Gastrocnemius medialis (tissue), 4 donors: ENCODE measurements at regions not wholly inside any gene's neighbourhood (a gene's known extent, or its start where the extent isn't known, plus 50 kb on each side); places are given as distances from the start of the nearest gene placed in this dataset.

Source experiments
- CTCF ChIP-seq, 5 experiments: fragments of 450-650 bp in 3 of 5; fragments of 200-600 bp in 2 of 5; sonication (generic) in 2 of 5; IDR thresholded peaks in 4 of 5; conservative IDR thresholded peaks in 1 of 5; 1 replicate in 4 of 5; 2 replicates in 1 of 5; pipeline ENCODE4 v1.5.1; 2016 to 2019; ENCODE audit warnings: antibody characterized with exemption in 5 of 5, mild to moderate bottlenecking in 3 of 5, moderate library complexity in 3 of 5
- POLR2A ChIP-seq, 2 donors: fragments of 450-650 bp; IDR thresholded peaks; one replicate each; pipeline ENCODE4 v1.6.1; 2017; ENCODE audit warnings: antibody characterized with exemption in 2 of 2, mild to moderate bottlenecking in 2 of 2, moderate library complexity in 2 of 2

GRCh38 chr10:28822719-28823464, 145.6 kb downstream of the BAMBI start:
- TF ChIP-seq CTCF (IDR thresholded peaks at IDR 0.05 in 4 of 5, conservative IDR thresholded peaks at IDR 0.05 in 1 of 5) (no peak), POLR2A (IDR thresholded peaks at IDR 0.05) (no peak)
